ENCODE measurements at regions not wholly inside any gene's neighbourhood (a gene's known extent, or its start where the extent isn't known, plus 50 kb on each side); places are given as distances from the start of the nearest gene placed in this dataset.
"Not testable (repeated sequence)": the region's sequence is repeated elsewhere in the genome, so short reads cannot be mapped to it uniquely, and the experiment has no call there.

- DNase-seq, result no peak
These were observed 90.1 kb upstream of the SERTAD2 start for GRCh38 chr2:64743739-64744330.

DNA sequence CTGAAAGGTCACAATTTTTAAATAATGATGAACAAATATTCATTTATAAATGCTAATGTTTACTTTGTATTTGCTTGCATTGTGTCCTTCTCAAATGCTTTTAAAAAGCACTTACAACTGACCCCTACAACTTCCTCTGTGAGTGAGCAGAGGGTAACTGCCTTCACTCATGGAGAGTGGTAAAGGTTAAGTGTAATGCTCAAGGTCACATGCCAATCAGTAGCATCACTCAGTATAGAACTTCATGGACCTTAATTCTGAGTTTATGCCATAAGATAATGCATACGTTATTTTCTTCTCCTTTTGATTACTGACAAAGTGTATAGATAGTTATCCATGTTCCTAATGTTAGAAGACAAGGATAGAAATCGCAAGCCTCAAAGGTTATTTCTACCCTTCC, 91.8 kb upstream of the SERTAD2 start:
- no peak for DNase-seq

DNA sequence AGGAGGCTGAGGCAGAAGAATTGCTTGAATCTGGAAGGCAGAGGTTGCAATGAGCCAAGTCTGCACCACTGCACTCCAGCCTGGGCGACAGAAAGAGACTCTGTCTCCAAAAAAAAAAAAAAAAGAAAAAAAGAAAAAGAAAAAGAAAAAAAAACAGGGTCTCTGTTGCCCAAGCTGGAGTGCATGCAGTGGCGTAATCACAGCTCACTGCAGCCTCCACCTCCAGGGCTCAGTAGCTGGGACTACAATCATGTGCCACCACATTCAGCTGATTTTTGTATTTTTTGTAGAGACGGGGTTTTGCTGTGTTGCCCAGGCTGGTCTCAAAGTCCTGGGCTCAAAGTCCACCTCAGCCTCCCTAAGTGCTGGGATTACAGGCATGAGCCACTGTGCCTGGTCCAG, 94.0 kb upstream of the SERTAD2 start:
- not testable (repeated sequence) for DNase-seq

- DNase-seq, result no peak
These were observed 94.4 kb upstream of the SERTAD2 start for GRCh38 chr2:64748147-64748546.

DNA sequence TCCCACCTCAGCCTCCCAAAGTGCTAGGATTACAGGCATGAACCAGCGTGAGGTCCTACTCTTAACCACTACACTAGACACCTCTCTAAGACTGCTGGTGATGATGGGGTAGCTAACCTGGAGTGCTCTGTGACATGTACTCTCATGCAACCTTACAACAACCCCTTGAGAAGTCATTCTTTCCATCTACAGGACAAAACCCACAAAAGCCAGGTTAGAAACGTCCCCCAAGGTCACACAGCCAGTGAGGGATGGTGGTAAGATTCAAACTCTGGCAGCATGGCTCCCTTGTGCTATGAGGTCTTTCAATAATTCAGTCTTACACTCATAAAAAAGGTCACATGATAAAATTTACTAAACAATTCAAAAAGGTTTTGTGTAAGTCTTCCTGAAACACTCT, 94.8 kb upstream of the SERTAD2 start:
- no peak for DNase-seq

DNA sequence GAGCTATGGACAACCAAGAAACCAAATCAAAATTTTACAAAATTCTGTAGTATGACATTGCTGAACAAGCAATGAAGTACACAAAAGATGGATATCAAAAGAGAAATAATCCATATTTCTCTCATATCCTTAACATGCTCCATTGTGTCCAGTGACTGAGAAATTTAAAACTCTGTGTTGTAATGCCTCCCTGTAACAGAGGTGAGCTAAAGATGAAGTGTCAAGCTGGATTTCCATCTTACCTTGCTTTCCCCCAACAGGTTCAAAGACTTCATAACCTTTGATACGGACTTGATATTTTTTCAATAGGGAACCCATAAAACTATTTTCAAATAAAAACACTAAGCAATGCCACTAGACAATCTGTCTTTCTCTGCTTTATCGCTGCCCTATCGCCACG, 95.7 kb upstream of the SERTAD2 start:
- DNase-seq, result no peak

DNA sequence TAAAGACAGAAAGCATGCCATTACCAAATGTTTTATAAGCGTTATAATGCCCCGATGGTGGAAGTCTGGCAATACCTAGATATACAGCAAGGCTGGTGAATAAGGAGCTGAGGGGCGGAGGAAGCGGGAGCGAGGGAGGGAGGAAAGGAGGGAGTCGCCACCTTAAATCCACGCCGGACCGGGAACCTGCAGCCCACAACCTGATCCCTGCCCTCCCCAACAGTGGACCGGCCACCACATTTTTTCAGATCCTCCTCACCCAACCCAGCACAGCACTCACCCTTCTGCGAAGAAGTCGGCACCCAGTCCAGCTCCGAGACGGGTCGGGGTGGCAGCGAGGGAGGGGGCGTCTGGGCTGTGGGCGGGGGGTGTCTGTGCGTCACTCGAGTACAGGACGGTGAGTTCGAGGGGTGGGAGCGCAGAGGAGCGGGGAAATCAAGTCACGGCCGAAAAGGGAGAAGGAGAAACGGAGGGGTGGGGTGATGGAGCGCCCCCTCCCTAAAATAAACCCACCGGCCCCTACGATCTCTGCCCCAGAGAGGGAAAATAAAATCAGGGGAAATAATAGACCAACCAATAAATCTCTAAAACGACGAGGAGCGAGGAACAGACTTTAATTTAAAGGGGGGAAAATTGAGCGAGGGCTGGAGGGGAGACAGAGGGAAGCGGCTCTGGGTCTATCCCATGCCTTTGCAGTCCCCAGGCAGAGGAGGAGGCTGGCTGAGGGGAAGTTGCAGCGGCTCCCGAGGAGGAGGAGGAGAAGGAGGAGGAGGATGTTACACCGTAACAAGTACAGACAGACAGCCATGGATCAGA, 96.5 kb upstream of the SERTAD2 start:
- peak; percentile 52 for DNase-seq

- DNase-seq, result peak; percentile 100
These were observed 97.1 kb upstream of the SERTAD2 start for GRCh38 chr2:64750817-64751285.

- DNase-seq, result peak; percentile 100
These were observed 97.9 kb upstream of the SERTAD2 start for GRCh38 chr2:64751286-64752260.

- no peak for DNase-seq
These were observed 99.7 kb upstream of the SERTAD2 start for GRCh38 chr2:64753399-64753798.

DNA sequence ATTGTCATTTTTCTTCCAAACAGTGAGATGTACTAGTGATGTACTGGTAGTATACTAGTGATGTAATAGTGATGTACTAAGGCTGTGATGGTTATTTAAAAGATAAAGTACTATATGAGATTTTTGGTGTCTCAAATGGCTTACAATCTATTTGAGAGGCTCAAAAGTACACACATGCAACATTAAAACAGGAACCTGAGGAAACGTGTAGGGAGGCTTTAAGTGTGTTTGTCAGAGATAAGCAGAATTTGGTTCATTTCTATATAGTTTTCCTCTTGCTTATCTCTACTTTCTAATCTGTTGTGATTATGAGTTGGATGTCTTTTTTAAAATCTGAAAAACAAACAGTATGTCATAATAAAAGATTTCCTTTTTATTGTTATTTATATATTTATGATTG, 100.9 kb upstream of the SERTAD2 start:
- DNase-seq, result no peak

GRCh38 chr2:64757126-64757525, 103.4 kb upstream of the SERTAD2 start:
- no peak for DNase-seq

- no peak for DNase-seq
These were observed 106.4 kb upstream of the SERTAD2 start for GRCh38 chr2:64760128-64760527.

DNA sequence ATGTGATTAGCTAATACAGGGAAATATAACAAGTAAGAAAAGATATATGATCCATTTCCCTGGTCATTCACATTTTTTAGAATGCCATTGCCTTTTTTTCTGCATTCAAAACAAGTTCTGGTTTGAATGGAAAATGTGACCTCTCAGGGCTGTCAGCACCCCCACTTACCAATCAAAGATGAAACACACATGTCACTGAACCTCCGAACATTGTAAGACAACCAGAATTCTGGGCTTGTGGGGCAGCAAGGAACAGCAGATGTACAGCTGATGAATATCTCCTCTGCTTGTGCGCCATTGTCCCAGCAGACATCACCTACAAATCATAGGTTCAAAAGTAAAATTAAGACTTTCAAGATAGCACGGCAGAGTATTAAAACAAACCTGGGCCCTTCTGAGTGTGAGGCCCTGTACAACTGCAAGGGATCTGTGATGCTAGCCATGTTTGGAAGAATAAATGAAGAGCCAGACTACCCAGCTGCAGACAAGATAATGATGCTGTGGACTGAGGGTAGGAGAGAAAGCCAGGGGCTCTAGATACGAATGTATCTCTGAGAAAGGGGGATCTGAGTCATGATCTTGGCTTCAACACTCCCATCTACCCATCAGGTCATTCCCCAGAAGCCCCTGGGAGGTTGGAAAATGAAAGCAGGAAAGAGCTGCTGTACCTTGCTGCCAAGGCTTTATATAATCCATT, 108.7 kb upstream of the SERTAD2 start:
- no peak for DNase-seq

DNA sequence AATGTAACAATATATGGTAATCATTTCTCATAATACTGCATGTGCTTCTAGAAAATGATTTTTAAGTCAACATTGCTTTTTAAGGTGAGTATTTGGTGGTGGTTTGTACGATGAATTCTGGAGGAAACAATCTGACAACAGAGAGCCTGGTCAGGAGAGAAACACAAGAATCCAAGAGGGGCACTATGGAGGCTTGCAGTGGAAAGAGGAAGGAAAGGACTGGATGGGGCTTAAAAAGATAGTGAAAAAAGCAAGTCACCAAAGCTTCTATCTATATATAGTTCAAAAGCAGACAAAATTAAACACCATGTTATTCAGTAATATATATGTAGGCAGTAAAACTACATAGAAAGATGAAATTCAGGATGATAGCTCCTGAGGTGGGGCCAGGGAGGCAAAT, 109.4 kb upstream of the SERTAD2 start:
- DNase-seq, result no peak

DNA sequence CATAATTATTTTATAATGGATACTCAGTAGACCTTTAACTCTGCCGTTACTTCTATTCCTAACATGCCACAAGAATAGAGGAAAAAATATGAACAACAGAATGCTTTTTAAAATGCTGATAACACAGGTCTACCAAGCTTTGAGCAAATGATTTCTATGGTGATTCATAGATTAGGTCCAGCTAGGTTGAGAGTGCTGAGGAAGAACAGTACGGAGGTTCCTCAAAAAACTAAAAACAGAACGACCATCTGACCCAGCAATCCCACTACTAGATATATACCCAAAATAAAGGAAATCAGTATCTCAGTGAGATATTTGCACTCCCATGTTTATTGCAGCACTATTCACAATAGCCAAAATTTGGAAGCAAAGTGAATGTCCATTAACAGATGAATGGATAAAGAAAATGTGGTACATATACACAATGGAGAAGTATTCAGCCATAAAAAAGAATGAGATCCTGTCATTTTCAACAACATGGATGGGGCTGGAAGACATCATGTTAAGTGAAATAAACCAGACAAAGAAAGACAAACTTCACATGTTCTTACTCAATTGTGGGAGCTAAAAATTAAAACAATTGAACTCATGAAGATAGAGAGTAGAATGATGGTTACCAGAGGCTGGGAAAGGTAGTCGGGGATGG, 111.6 kb upstream of the SERTAD2 start:
- DNase-seq, result no peak

DNA sequence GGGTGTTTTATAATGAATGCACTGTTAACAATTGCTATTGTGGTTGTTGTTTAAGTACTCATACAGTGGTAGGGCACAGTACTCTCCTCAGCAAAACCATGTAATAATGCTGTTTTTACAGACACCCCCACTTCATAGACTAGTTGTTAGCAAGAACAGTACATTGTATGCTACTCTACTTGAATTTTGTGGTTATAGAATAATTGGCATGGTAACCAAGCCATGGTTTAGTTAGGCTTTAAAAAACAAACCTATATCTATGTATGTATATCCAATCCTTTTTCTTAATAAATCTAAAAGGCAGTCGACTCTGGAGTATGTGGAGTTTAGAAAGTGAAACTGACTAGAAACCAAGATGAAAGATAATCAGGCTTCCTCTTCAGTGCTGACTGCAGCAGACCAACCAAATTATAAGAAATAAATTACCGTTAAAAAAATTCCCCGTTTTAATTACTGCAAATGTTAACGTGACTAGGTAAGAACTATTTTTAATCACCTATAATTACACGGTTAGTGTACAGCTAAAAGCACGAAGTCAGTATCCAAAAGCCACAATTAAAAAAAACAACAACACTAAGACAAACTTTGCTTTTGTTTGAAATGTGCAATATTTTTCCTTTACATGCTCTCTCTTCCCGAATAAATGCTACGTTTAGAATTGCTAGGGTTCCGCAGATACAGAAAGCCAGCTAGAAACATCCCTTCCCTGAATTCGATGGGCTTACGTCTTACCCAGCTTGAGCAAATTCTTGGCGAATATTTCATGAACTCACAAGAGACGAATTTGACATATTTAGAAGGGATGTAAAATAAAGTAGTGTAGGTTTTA, 113.3 kb upstream of the SERTAD2 start:
- DNase-seq, result peak; percentile 22

GRCh38 chr2:64767670-64768468, 114.2 kb upstream of the SERTAD2 start:
- DNase-seq, result peak; percentile 95

DNA sequence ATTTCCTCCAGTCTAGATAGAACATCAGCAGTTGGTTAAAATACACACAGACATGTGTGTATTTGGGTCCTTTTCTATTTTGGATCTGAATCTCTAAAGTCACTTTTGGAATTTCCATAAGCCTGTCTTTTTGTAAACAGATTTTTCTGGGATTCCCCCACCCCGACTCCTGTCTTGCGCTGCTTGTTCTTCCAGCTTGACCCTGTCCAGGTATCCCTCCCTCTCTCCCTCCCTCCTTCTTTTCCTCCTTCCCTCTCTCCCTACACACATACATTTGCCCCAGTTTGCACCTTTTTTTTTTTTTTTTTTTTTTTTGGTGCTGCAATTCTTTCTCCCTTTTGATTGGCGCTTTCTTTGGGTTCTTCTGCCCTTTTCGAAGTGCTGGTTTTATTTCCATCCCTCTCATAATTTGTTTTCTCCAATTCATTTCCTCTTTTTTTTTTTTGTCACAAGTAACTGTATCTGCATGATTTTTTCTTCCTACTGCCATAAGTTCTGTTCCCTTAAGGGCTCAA, 114.8 kb upstream of the SERTAD2 start:
- DNase-seq, result no peak
